Large intestine (tissue), 3 donors: ENCODE measurements at regions not wholly inside any gene's neighbourhood (a gene's known extent, or its start where the extent isn't known, plus 50 kb on each side); places are given as distances from the start of the nearest gene placed in this dataset.
"Not testable (repeated sequence)": the region's sequence is repeated elsewhere in the genome, so short reads cannot be mapped to it uniquely, and the experiment has no call there.

Experiments
- DNase-seq, 2 donors: peaks; one replicate each; pipeline versions ENCODE4 v3.0.0 to v3.0.0-alpha.2; 2013
- H3K27ac ChIP-seq: one replicate; pipeline ENCODE4 v1.5.1; 2013; ENCODE audit warnings: low read length
- H3K27me3 ChIP-seq: 2 replicates; pipeline ENCODE4 v1.6.1; 2013; ENCODE audit warnings: low read length; ENCODE audit not compliant: control insufficient read depth, insufficient read depth
- H3K36me3 ChIP-seq: 2 replicates; pipeline ENCODE4 v1.6.1; 2013; ENCODE audit warnings: low read length; ENCODE audit not compliant: control insufficient read depth, insufficient read depth
- H3K4me1 ChIP-seq: one replicate; pipeline ENCODE4 v1.6.1; 2013; ENCODE audit warnings: low read length; ENCODE audit not compliant: control insufficient read depth, insufficient read depth
- H3K4me3 ChIP-seq: one replicate; pipeline ENCODE4 v1.5.1; 2013; ENCODE audit warnings: low read length
- H3K9me3 ChIP-seq: one replicate; pipeline ENCODE4 v1.6.1; 2013; ENCODE audit warnings: mild to moderate bottlenecking, low read depth, low read length, moderate library complexity; ENCODE audit not compliant: control insufficient read depth
- WGBS: methylation state at CpG from one replicate; pipeline ENCODE4 v1.1.5; 2013; ENCODE audit warnings: low lambda C conversion rate; ENCODE audit not compliant: insufficient coverage; 5-methylcytosine and 5-hydroxymethylcytosine counted together

DNA sequence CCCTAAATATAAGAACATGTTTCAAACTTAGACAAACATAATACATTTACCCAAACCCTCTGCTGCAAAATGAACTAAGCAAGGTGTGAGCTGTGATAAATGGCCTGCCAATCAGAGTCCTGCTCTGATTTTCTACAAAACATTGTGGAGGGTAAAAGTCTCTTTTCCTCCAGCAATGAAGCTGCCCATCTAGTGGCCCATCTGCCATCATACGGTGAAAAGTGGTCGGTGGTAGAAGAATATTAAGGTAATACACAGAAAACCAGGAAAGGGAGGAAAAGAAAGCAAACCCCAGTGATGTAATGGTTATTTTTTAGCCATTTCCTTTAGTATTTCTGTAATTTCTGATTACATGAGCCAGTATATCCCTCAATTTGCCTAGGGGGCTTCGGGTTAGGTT, 838.1 kb downstream of the TBL1XR1 start:
- no peaks in the 10 kb centered on the region for H3K36me3 ChIP-seq
- H3K27ac ChIP-seq, result no peak overlapping the region
- no peaks in the 10 kb centered on the region for H3K4me1 ChIP-seq
- WGBS, result no CpG with 5 or more reads among the region's 3 CpGs
- no peak for DNase-seq
- no peak overlapping the region for H3K4me3 ChIP-seq
- H3K9me3 ChIP-seq, result peaks cover 7% of the 10 kb centered on the region
- H3K27me3 ChIP-seq, result no peaks in the 10 kb centered on the region

DNA sequence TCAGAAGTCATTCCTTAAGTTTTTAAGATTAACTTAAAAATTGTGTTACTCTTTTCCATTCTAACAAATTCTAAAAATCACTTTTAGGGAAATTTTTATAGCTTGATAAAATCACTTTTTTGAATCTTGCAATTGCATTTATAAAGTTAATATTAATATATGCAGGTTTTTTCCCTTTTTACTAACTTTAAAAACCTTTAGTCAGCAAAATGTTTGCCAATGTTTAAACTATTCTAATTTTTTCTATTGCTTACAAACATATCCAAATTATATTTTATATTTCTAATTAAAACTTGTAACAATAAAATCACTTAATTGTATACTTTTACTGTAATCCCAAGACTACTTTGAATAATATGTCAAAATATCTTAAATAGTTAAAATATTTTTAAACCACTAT, 839.4 kb downstream of the TBL1XR1 start:
- Histone ChIP-seq H3K9me3 (peaks cover 7% of the 10 kb centered on the region), H3K4me3 (no peak overlapping the region), H3K4me1 (no peaks in the 10 kb centered on the region), H3K36me3 (no peaks in the 10 kb centered on the region), H3K27me3 (no peaks in the 10 kb centered on the region), H3K27ac (no peak overlapping the region)
- DNase-seq, result no peak

DNA sequence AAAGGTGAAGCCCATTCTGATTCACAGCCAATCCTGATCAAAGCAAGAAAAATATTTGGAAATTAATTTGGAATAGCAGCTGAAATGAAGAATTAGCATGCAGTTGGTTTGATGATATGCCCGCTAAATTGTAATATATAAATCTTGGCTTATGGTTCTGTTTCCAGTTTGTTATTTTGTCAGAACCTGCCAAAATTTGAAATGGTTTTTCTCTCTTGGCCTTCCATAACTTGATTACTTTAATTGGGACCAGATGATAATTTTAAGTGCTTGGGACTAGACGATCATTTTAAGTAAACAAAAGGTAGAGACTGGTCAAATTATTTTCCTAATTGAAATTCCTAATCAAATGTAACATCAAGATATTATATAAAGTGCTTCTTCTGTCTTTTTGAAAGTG, 842.4 kb downstream of the TBL1XR1 start:
- 75% methylated on average over 2 of the region's 2 CpGs for WGBS
- H3K27ac ChIP-seq, result no peak overlapping the region
- no peaks in the 10 kb centered on the region for H3K9me3 ChIP-seq
- H3K4me1 ChIP-seq, result no peaks in the 10 kb centered on the region
- H3K4me3 ChIP-seq, result no peak overlapping the region
- no peaks in the 10 kb centered on the region for H3K36me3 ChIP-seq
- H3K27me3 ChIP-seq, result no peaks in the 10 kb centered on the region
- DNase-seq, result no peak

DNA sequence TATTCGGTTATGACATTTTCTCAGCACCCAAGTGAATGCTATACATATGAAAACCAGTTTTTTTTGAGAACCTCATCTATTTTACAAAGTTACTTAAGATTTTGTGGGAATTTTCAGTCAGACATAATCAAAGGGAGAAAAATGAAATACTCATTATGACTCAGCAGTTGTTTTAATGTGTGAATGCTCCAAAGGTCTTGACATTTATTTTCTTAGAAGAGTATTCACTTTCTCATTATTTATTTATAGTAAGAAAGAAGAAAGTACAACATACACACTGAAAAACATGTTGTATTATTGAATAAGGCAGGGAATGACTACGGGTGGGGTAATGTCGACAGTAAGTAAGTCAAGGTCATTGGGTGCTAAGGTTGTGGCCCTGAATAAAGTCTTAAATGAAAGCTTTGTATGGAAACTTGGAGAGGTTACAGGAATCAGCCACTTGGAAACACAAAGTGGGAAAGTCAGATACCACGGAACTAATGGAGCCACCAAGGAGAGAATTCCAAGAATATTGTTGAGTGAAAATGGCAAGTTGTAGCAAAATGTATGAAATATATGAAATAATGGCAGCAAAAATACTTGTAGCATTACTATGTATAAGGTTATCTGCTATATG, 844.5 kb downstream of the TBL1XR1 start:
- DNase-seq, result no peak
- Histone ChIP-seq H3K4me1 (no peaks in the 10 kb centered on the region), H3K4me3 (no peak overlapping the region), H3K36me3 (no peaks in the 10 kb centered on the region), H3K27ac (no peak overlapping the region), H3K9me3 (no peaks in the 10 kb centered on the region), H3K27me3 (no peaks in the 10 kb centered on the region)
- WGBS, result 75% methylated on average over 4 of the region's 4 CpGs

DNA sequence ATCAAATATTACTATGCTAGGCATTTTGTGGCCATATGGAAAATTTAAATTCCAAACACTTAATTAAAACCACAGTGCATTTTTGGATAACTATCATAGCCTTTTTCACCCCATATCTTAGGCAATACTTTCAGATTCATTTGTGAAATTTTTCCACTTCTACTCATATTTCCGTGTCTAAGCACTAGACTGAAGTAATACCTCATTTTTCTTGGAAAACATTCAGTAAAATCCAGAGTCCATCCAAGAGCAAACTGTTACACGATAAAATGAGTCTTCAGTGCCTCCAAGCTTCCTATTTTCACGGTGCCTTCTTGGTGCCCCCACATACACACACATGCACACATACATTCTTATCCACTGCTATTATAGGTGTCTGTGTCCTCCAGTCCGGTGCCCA, 845.9 kb downstream of the TBL1XR1 start:
- Histone ChIP-seq H3K36me3 (no peaks in the 10 kb centered on the region), H3K27ac (no peak overlapping the region), H3K9me3 (no peaks in the 10 kb centered on the region), H3K4me3 (no peak overlapping the region), H3K27me3 (no peaks in the 10 kb centered on the region), H3K4me1 (no peaks in the 10 kb centered on the region)
- no peak for DNase-seq
- 67% methylated on average over 1 of the region's 4 CpGs for WGBS

DNA sequence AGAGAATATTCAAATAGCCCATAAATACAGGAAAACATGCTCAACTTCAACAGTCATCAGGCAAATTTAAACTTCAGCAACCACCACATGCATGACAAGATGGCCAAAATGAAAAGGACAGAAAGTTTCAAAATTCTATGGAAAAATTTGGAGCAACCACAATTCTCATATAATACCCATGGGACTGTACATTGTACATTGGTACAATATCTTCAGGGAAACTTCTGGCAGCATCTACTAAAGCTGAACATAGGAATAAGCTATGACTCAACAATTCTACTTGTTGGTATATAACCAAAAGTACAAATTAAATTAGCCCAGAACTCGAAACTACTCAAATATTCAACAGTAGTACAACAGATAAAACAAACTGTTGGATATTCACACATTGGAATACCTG, 847.6 kb downstream of the TBL1XR1 start:
- Histone ChIP-seq H3K4me1 (no peaks in the 10 kb centered on the region), H3K36me3 (no peaks in the 10 kb centered on the region), H3K9me3 (no peaks in the 10 kb centered on the region), H3K27me3 (no peaks in the 10 kb centered on the region), H3K27ac (no peak overlapping the region), H3K4me3 (no peak overlapping the region)
- DNase-seq, result no peak
- 100% methylated on average over 1 of the region's 1 CpG for WGBS

DNA sequence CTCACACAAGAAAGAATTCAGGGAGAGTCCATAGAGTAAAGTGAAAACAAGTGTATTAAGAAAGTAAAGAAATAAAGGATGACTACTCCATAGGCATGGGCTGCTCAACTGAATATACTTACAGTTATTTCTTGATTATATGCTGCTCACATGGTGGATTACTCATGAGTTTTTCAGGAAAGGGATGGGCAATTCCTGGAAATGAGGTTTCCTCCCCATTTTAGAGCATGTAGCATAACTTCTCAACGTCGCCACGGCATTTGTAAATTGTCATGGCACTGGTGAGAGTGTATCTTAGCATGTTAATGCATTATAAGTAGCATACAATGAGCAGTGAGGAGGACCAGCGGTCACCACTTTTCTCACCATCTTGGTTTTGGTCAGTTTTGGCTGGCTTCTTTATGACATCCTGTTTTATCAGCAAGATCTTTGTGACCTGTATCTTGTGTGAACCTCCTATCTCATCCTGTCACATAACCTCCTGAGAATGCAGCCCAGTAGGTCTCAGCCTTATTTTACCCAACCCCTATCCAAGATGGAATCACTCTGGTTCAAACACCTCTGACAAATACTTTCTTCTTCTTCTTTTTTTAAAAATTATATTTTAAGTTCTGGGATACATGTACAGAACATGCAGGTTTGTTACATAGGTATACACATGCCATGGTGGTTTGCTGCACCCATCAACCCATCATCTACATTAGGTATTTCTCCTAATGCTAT, 849.7 kb downstream of the TBL1XR1 start:
- no peaks in the 10 kb centered on the region for H3K36me3 ChIP-seq
- no peak overlapping the region for H3K27ac ChIP-seq
- no peaks in the 10 kb centered on the region for H3K27me3 ChIP-seq
- no peaks in the 10 kb centered on the region for H3K9me3 ChIP-seq
- no peak for DNase-seq
- no CpG with 5 or more reads among the region's 4 CpGs for WGBS
- no peaks in the 10 kb centered on the region for H3K4me1 ChIP-seq
- no peak overlapping the region for H3K4me3 ChIP-seq

DNA sequence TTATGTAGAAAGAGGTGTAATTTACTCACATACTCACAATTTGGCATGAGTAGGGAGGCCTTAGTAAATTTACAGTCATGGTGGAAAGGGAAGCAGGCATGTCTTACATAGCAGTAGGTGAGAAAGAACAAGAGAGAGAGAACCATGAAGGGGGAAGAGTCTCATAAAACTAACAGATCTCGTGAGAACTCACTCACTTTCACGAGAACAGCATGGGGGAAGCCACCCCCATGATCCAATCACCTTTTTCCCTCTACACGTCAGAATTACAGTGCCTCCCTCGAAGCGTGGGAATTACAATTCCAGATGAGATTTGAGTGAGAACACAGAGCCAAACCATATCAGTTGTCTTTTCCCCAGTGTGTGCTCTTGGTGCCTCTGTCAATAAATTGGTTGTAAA, 855.3 kb downstream of the TBL1XR1 start:
- DNase-seq, result no peak
- no peaks in the 10 kb centered on the region for H3K4me1 ChIP-seq
- H3K36me3 ChIP-seq, result no peaks in the 10 kb centered on the region
- no peaks in the 10 kb centered on the region for H3K9me3 ChIP-seq
- H3K4me3 ChIP-seq, result no peak overlapping the region
- no CpG with 5 or more reads among the region's 5 CpGs for WGBS
- no peaks in the 10 kb centered on the region for H3K27me3 ChIP-seq
- H3K27ac ChIP-seq, result no peak overlapping the region

DNA sequence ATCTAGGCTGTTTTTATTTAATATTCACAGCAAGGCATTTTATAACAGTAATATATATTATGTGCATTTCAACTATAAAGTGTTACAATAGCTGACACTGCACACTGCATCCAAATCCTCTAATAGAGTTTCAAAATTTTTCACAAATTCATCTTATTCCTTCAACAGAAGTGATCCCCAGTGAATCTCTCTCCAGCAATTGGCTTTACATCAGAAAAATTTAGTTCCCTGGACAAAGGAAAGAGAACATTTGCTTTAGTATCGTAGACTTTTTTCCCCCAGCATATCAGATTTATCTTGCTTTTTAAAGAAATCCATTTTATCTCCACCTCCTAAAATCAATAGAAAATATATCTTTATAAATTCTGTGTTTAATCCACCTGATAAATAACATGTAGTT, 868.6 kb downstream of the TBL1XR1 start:
- H3K4me1 ChIP-seq, result no peaks in the 10 kb centered on the region
- H3K9me3 ChIP-seq, result no peaks in the 10 kb centered on the region
- no peaks in the 10 kb centered on the region for H3K27me3 ChIP-seq
- H3K36me3 ChIP-seq, result no peaks in the 10 kb centered on the region
- no CpG with 5 or more reads among the region's 1 CpG for WGBS
- no peak overlapping the region for H3K27ac ChIP-seq
- H3K4me3 ChIP-seq, result no peak overlapping the region
- DNase-seq, result no peak

DNA sequence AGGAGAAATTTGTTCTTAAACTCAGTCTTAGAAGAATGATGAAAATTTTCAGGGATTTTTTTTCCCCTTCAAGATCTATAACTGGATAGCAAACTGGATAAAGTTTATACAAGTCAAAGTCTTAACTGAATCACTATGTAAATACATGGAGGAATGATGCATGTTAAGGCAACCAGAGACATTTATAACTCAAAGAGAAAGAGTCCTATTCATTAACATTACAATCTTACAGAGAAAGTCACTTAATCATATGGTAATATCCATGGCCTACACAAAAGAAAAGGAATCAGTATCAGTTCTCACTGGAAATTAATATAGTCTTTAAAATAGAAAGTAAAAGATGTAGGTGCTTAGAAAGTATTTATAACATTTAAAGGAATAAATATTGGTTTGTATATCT, 869.1 kb downstream of the TBL1XR1 start:
- no peaks in the 10 kb centered on the region for H3K27me3 ChIP-seq
- no peak for DNase-seq
- no peak overlapping the region for H3K27ac ChIP-seq
- H3K4me1 ChIP-seq, result no peaks in the 10 kb centered on the region
- H3K36me3 ChIP-seq, result no peaks in the 10 kb centered on the region
- H3K4me3 ChIP-seq, result no peak overlapping the region
- no peaks in the 10 kb centered on the region for H3K9me3 ChIP-seq

DNA sequence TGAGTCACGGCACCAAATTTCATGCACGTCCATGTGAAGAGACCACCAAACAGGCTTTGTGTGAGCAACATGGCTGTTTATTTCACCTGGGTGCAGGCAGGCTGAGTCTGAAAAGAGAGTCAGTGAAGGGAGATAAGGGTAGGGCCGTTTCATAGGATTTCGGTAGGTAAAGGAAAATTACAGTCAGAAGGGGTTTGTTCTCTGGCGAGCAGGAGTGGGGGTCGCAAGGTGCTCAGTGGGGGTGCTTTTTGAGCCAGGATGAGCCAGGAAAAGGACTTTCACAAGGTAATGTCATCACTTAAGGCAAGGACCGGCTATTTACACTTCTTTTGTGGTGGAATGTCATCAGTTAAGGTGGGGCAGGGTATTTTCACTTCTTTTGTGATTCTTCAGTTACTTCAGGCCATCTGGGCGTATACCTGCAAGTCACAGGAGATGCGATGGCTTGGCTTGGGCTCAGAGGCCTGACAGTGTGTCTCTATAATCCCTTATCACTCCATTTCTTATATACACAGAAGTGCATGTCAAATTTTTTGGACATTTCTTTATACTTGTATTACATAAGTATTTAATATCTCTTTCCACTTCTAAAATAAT, 870.3 kb downstream of the TBL1XR1 start:
- H3K9me3 ChIP-seq, H3K4me3 ChIP-seq, H3K4me1 ChIP-seq, H3K27ac ChIP-seq, H3K27me3 ChIP-seq, DNase-seq, H3K36me3 ChIP-seq: not testable (repeated sequence)
- WGBS, result no CpG with 5 or more reads among the region's 9 CpGs
